GM18502 (cell line): ENCODE measurements at regions not wholly inside any gene's neighbourhood (a gene's known extent, or its start where the extent isn't known, plus 50 kb on each side); places are given as distances from the start of the nearest gene placed in this dataset.

Source experiments
- ATAC-seq: cut with Tn5 transposase; IDR thresholded peaks from one replicate; pipeline ENCODE4 v1.9.1; 2021; ENCODE audit warnings: mild to moderate bottlenecking; ENCODE audit not compliant: unreplicated experiment, poor library complexity

DNA sequence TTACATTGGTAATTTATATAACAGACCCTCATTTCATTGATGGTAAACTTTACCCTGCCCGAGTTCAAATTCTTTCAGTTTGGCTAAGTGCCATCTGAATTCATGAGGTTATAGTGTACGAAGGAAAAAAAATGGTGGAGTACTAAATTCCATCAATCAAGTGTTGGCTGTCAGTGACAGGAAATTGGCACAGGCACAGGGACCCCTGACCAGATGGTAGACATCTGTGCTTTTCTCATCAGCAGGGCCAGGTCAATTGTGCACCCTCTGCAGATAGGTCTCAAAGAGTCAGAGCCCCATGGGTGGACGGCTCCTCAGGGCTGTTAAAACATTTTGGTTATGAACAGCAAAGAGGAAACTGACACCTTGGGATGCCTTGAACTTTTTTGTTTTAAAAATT is 439.2 kb downstream of the SETBP1 start:
- no peak for ATAC-seq

DNA sequence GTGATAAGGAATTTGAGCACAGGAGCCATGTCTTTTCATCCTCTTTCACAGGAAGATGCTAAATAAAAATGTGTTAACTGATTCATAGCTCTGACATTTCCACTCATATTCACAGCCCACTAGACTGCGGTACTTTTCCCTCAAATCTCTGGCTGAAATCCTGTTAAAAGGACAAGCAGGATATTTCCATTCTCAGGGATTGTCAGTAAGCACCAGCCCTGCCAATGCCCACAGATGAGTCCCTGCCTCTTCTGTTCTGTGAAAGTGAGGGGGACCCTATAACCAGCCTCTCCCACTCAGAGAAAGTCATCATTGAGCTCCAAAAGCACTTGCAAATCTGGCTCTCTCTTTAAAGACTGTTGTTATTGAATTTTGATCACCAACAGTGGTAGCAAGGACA is 440.5 kb downstream of the SETBP1 start:
- ATAC-seq = no peak

DNA sequence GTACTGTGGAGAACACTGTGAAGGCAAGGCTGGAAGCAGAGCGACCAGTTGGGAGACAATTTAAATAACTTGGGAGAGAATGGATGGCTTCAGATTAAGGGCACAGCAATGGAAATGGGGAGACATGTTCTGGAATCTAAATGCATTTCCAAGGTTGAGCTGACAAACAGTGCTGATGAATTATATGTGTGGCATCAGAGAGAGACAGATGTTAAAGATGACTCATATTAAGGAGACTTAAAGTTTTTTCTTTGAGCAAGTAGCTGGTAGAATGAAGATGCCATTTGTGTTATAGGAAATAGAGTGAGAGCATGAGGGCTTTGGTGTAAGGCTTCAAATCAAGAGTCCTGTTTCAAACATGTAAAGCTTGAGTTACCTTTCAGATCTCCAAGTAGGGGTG is 441.8 kb downstream of the SETBP1 start:
- no peak for ATAC-seq

DNA sequence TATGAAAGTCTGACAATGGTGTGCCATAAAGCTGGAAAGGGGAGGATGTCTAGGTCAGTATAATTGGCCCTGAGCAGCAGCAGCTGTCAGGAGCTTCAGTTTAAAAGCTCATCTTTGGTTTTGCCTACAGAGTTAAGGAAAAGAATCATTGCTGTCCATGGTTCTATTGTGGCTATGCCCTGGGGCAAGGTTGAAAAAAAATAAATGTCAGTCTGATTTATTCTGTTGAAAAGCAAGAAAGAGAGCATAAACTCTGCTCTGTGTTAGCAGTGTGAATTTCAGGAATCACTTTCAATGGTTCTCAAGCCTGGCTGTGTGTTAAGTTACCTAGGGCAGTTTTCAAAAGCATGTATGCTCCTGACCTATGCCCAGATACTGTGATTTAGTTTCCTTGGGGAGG is 446.7 kb downstream of the SETBP1 start:
- ATAC-seq = no peak

DNA sequence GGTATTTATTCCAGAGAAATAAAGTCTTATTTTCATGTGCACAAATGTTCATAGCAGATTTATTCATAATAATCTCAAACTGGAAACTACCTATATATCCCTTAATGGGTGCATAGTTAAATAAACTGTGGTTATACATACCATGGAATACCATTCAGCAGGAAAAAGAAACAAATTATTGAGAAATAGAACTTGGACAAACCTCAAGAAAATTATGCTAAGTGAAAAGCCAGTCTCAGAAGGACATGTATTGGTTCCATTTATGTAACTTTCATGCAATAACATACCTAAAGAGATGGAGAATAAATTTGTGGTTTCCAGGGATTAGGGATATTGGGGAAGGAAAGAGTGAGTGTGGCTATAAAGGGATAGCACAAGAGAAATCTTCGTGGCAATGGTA is 452.6 kb downstream of the SETBP1 start:
- no peak for ATAC-seq

DNA sequence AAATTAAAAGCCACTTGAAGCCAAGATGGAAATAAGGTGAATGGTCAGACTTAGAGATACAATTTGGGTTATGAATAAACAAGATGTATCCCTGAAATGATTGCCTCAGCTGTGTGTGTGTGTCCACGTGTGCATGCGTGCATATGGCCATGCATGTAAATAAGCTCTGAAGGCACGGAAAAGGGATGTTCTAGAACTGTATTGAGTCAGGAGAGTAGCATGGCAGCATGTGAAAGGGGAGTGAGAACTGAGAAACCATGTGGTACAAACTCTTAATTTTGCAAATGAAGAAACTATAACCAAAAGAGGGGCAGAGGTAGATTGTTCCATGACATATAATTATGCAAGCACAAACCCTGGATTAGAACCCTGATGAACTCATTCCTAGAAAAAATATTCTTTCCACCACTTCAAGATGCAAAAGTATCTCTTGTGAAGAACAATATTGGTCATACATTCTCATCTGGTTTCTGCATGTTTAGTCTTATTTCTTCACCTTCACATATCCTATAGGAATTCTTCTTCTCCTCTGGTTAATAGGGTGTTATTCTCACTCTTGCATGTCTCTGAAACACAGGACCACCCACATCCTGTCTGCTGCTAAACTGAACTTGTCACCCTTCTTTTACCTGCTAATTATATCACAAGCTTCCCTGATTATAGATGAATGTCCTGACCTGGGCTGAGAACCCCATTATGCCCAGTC is 455.8 kb downstream of the SETBP1 start:
- no peak for ATAC-seq

DNA sequence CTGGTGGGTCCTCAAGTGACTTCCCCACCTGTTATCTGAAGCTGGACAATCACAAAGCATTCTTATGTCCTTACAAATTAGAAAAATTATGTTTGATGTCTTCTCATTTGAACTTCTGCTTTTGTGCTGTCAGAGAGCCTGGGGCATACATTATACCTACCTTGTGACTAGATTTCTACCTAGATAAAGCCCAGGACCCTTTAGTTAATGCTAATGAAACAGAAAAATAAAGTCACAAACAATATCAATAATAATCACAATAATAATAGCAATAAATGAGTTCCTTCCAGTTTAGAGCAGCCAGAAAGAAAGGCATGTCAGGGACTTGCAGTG is 456.4 kb downstream of the SETBP1 start:
- ATAC-seq = no peak

DNA sequence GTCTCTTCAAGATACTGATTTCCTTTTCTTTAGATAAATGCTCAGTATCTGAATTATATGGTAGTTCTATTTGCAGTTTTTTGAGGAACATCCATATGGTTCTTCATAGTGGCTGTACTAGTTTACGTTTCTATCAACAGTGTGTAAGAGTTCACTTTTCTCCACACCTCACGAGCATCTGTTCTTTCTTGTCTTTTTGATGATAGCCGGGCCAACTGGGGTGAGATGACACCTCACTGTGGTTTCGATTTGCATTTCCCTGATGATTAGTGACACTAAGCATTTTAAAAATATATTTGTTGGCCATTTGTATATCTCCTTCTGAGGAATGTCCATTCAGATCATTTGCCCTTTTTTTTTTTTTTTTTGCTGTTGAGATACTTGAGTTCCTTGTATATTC is 458.8 kb downstream of the SETBP1 start:
- no peak for ATAC-seq

DNA sequence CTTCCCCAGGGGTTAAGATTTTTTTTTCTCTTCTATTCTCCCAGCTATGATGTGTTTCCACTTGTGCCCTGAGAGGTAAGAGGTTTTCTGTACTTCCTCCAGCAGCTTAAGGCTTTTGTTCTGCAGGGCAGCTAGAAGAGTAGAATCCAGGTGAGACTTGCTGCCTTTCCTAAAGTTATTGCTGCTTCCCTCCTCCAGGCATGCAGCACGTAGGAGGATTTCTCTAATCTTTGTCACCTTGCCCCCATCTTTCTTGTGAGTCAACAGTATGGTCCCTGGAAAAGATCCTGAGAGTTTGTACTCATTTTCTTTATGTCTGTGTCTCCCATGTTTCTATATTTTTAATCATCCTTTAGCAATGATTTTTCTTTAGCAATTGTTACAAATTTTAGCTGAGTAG is 462.2 kb downstream of the SETBP1 start:
- no peak for ATAC-seq

DNA sequence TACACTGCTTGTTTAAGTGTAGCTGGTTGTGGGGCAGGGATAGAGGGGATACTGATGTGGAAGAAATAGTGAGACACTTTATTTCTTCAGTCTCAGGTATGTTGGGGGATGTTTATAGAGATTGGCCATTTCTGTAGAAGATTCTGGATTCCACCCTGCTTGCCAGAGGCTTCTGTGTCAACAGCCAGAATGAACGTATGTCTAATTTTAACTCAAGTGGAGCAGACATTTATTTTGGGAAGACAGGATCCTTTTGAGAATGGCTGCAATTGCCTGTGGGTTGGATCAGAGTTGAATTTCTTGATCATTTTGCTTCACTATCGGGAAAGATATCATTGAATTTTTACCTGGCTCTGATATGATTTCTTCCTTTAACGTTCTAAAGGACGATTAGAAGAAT is 465.6 kb upstream of the SLC14A2 start:
- no peak for ATAC-seq

DNA sequence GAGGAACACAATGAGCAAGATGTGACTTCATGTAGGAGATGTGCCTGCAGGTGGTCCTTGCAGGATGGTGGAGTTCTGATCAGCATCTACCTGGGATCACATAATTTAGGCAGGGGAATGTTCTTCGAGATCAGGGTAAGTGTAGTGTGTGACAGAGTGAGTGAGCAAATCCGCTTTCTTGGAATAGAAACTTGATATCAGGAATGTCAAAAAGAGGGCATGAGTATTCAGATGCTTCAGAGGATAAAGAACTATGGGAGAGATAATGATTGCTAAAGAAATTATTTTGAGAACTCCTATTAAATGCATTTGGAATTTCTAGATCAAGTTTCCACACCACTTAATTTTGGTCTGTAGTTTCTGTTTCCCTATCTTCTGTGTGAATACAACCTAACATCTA is 463.6 kb upstream of the SLC14A2 start:
- no peak for ATAC-seq

DNA sequence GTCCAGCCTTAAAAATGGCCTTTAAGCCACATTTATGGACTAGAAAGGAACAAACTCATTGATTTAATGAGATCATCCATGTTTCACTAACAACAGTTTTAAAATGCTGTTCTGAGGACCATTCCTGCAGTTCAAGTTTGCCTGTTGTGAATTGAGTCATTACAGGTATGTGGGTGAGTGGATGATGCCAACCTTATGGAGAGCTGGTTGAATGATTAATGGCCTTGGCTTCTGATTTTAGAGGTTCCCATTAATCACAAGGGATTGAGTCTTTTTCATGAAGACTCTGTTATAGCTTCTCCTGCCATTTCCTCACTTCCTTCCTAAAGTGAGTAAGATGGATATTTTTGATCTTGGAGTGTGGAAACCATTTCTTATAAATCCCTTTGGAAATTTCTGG is 459.8 kb upstream of the SLC14A2 start:
- no peak for ATAC-seq

DNA sequence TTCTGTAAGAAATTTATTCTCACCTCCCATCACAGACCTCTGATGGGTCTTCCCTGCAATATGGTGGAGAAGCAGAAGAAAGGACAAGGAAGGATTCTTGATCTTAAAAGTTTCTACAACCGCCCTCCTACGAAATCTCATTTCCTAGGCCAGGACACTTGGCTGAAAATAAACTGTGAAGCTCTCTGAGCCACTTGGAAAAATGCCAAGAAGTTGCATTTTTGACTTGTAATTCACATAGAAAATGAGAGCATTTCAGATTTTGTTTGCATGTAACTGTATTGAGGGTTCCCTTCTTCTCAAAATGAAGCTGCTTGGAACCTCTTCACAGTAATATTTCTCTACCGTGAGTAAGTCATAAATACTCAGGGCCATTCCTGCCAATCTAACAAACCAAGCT is 458.3 kb upstream of the SLC14A2 start:
- ATAC-seq = no peak

DNA sequence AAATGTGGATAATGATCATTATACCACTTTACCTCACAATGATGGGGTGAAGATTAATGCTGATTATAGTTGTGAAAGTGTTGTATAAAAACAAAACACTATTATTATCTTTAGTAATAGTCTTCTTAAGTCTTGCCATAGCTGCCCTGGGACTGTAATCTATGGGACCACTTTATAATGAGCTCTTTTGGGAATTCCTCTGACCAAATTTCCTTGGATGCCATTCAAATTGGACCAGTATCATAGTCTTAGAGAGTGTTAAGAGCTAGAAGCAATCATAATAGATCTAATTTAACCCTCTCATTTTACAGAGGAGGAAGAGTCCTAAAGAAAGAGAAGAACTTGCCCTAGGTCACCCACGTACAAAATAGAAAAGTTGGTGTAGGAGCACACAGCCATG is 457.7 kb upstream of the SLC14A2 start:
- ATAC-seq = no peak

DNA sequence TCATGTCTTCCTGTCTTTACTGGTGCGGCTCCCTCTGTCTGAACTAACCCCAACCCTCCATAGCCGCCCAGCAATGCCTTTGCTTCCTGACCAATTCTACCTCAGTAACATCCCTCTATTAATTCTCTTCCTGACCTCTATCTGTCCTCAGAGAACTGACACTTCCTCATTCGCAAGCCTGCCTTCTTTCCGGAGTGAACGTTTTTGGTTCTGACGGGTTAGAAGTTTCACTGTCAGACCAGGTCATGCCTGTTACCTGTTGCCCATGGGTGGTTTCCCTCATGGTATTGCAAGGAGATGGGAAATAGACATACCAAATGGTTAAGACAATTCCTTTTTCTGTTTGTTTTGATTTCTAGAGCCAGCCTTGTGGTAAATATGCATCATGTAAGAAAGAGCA is 453.4 kb upstream of the SLC14A2 start:
- ATAC-seq = no peak

DNA sequence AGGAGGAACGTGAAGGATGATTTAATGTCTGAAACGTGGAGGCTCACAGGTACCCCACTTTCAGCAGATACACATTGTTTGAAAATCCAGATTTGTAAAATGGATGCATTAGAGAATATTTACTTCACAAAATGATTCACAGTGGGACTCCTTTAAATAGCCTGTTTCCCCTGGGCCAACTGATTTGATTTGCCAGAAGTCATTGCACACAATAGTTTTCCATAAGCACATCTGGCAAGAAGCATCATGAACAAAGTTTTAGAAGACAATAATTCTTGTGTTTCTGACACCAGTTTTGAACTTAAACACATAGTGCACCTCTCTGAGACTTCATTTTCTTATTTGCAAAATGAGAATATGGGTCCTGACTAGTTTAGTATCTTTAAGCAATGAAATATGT is 451.4 kb upstream of the SLC14A2 start:
- ATAC-seq = no peak

DNA sequence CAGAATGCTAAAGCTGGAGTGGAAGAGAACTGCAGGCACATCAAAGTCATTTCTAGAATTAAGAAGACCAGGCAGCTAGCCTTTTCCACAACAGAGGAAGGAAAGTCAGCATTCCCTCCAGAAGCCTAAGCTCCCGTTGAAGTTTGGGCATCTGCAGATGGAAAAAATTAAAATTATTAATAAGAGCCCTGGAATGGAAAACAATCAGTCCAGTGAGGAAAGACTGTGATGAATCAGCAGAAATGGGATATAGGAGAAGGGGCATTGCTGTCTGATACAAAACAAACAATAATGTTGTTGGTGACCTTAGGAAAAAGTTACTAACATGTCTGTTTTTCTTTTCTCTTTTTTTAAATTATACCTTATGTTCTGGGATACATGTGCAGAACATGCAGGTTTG is 450.7 kb upstream of the SLC14A2 start:
- ATAC-seq = no peak

DNA sequence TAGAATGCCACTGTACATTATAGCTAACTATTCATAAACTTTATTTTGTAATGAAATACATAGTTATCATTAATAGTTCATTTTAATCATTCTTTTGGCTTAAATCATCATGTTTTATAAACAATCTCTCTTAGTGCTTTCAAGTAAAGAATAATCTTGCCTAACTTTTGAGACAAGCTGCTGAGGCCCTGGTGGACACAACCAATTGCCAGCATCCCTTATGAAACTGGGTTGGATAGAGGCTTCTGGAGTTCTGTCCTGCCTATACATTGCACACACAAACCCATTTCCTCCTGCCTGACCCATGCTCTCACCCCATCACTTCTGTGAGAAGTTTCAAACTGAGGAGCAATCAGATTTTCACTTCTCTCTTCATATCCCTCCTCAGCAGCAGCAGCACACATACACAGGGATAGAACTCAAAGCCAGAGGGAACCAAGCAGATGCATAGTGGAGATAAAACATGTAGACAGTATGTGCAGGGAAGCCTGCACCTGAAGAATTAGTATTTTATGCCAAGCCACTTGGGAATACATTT is 450.0 kb upstream of the SLC14A2 start:
- no peak for ATAC-seq

DNA sequence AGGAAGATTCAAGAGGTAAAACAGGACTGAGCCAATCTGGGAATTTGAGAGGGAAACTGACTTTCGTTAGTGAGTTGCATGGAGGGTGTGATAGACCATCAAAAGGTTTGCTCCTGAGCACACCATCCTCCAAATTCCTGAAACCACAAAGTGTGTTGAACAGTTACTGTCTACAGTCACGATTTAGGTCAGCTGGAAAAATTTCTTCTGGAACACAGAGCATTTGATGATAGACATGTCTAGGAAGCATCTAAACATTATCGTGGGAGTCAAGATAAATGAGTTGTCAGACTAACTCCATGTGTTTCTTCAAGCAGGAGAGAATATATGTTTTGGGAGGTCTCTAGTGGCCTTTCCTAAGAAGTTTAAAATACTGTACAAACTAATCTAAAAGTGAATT is 449.4 kb upstream of the SLC14A2 start:
- ATAC-seq = no peak

DNA sequence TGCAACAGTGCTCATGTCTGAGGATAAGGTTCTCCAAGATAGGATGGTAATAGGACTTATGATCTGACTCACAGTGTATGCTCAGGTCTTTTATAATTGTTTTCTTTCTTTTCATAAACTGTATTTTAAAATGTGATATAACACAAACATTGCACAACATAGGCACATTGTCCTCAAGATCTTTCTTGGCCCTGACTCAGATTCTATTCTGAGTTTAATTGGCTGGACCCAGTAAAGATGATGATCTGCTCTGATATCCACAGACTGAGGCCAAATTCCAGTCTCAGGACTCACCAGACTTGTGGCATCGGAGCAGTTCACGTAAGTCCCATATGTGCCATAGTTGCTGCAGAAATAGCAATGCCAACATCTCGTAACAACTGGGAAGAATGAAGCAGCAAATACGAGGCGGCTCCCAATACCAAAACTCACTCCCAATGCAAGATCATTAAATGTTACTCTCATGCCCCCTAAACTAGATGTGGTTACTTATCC is 448.9 kb upstream of the SLC14A2 start:
- ATAC-seq = no peak

DNA sequence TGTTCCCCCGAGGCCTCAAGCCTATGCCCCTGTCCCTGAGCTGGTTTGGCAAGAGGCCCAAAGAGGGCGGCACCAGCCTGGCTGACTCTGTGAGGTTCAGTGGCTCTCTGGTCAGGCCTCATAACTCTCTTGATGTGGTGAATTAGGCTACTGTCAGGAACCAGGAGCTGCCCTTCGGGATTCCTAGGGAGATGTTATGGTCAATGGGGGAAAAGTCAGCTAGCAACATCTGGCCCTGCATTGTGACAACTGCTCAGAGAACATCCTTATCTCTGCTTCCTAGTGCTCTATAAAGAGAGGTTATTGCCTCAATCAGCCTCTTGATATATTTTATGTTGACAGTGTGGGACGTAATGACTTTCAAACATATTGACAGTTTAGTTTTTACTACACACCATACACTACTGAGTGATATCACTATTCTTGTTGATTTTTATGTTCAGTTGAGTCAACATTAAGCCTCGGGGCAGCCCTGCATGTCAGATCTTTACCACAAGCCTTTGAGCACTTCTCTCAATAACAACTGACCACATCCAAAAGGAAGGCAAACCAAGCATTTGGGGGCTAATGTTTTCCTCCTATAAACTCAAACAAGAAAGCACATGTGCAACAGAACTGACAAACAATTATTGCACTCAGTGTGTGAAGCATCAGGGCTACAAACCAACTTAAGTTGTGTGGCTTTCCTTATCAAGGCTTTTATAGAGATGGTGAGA is 448.3 kb upstream of the SLC14A2 start:
- ATAC-seq = no peak
